RWPE1 (cell line): ENCODE measurements at regions not wholly inside any gene's neighbourhood (a gene's known extent, or its start where the extent isn't known, plus 50 kb on each side); places are given as distances from the start of the nearest gene placed in this dataset.

ENCODE experiments used
- CTCF ChIA-PET: fragments of 350-600 bp; sonication (Branson Sonifier 250); formaldehyde crosslinking; extraction: SDS; loops from one replicate; lab custom pipeline; 2021; lab: Yijun Ruan, JAX
- POLR2A ChIA-PET: fragments of 400-600 bp; formaldehyde crosslinking; extraction: SDS; loops from one replicate; lab custom pipeline; 2020; ENCODE audit warnings: antibody characterized with exemption; ENCODE audit not compliant: low non-redundant PET; lab: Yijun Ruan, JAX
- DNase-seq: peaks from one replicate; pipeline ENCODE4 v3.0.0; 2012; ENCODE audit warnings: low spot score
- H3K27ac ChIP-seq: fragments of 450-650 bp; 2 replicates; pipeline ENCODE4 v1.5.1; 2017
- TF ChIP-seq, protein P1 (sequence below): fragments of 450-650 bp; conservative IDR thresholded peaks from 2 replicates; pipeline ENCODE4 v1.5.1; 2017; ENCODE audit warnings: low read depth, mild to moderate bottlenecking

DNA sequence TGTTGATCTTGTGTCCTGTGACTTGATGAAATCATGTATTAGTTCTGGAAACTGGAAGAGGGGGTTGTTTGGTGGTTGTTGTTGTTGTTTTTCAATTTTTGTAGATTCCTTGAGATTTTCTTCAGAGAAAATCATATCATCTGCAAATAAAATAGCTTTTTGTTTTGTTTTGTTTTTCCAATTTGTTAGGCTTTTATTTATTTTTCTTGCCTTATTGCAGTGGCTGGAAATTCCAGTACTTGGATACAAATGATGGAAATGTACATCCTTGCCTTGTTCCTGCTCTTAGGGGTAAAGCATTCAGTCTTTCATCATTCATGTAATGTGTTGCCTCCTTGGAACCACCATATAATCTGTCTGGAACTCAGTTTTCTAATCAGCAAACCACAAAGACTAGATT is 50.3 kb upstream of the TRIB2 start:
- no peak overlapping the region for H3K27ac ChIP-seq
- no peak for DNase-seq
- ChIA-PET POLR2A (no interaction called here), CTCF (interaction anchor here (0.6 kb wide), 1 partner anchor 18 kb away, joined by 3 read pairs; no protein-coding TSS in a partner anchor)
- TF ChIP-seq, protein P1, sequence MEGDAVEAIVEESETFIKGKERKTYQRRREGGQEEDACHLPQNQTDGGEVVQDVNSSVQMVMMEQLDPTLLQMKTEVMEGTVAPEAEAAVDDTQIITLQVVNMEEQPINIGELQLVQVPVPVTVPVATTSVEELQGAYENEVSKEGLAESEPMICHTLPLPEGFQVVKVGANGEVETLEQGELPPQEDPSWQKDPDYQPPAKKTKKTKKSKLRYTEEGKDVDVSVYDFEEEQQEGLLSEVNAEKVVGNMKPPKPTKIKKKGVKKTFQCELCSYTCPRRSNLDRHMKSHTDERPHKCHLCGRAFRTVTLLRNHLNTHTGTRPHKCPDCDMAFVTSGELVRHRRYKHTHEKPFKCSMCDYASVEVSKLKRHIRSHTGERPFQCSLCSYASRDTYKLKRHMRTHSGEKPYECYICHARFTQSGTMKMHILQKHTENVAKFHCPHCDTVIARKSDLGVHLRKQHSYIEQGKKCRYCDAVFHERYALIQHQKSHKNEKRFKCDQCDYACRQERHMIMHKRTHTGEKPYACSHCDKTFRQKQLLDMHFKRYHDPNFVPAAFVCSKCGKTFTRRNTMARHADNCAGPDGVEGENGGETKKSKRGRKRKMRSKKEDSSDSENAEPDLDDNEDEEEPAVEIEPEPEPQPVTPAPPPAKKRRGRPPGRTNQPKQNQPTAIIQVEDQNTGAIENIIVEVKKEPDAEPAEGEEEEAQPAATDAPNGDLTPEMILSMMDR, result no peak
